ENCODE measurements at regions not wholly inside any gene's neighbourhood (a gene's known extent, or its start where the extent isn't known, plus 50 kb on each side); places are given as distances from the start of the nearest gene placed in this dataset.

DNA sequence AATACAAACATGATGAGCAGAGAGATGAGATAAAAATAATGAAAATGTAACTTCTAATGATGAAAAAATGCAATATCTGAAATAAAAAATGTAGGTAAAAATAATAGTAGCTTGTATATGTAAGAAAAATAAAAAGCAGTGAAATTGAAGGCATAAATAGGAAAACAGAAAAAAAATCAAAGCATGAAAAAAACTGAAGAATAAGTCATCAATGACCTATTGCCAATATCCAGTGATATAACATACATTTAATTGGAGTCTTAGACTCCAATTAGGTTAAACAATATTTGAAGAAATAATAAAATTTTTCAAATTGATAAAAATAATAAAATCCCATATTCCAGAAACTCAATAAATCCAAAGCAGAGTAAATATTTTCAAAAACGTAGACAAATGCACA is 114.0 kb upstream of the HDGFL1 start:
- Histone ChIP-seq H3K27me3 (ENCODE audit: control insufficient read depth, insufficient read depth, low read length) (no peaks in the 10 kb centered on the region), H3K36me3 (ENCODE audit: control insufficient read depth, insufficient read depth, low read length) (no peaks in the 10 kb centered on the region), H3K9me3 (ENCODE audit: control insufficient read depth, low read depth, low read length) (no peaks in the 10 kb centered on the region), H3K4me3 (ENCODE audit: low read length) (no peak overlapping the region), H3K27ac (ENCODE audit: low read length) (no peak overlapping the region), H3K4me1 (ENCODE audit: control insufficient read depth, insufficient read depth, low read length) (no peaks in the 10 kb centered on the region)
- WGBS (ENCODE audit: insufficient coverage, low lambda C conversion rate), result 100% methylated on average over 1 of the region's 1 CpG
- no peak for DNase-seq

GRCh38 chr6:22457996-22458395 is 111.4 kb upstream of the HDGFL1 start:
- DNase-seq, result no peak
- H3K9me3 ChIP-seq (ENCODE audit: control insufficient read depth, low read depth, low read length), result no peaks in the 10 kb centered on the region
- no peaks in the 10 kb centered on the region for H3K27me3 ChIP-seq (ENCODE audit: control insufficient read depth, insufficient read depth, low read length)
- no peak overlapping the region for H3K4me3 ChIP-seq (ENCODE audit: low read length)
- H3K36me3 ChIP-seq (ENCODE audit: control insufficient read depth, insufficient read depth, low read length), result no peaks in the 10 kb centered on the region
- no CpG with 5 or more reads among the region's 1 CpG for WGBS (ENCODE audit: insufficient coverage, low lambda C conversion rate)
- H3K27ac ChIP-seq (ENCODE audit: low read length), result no peak overlapping the region
- H3K4me1 ChIP-seq (ENCODE audit: control insufficient read depth, insufficient read depth, low read length), result no peaks in the 10 kb centered on the region

DNA sequence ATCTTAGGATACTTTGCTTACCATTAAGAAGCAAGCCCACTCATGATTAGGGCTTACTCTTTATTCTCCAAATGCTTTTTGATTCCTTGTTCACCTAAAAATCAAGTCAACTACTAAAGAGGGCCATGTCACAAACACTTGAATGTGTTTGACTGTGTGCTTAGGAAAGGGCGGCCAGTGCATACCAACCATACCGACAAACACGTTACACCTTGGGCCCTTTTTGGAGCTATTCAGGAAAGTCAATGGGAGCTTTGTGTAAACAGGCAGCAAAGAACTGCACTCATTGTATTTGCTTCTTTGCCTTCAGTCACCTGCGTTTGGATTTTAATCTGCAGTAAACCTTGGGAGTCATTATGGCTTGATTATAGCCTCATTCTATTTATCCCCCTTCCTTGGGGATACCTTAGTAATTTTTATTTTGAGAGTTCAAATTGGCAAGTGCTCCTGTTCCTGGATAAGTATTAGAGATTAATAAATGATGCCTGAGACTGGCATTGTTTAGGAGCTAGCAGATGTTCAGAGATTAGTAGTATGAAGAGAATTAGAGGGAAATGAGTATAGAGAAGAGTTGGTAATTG is 102.6 kb upstream of the HDGFL1 start:
- Histone ChIP-seq H3K9me3 (ENCODE audit: control insufficient read depth, low read depth, low read length) (no peaks in the 10 kb centered on the region), H3K27ac (ENCODE audit: low read length) (no peak overlapping the region), H3K4me3 (ENCODE audit: low read length) (no peak overlapping the region), H3K36me3 (ENCODE audit: control insufficient read depth, insufficient read depth, low read length) (no peaks in the 10 kb centered on the region), H3K27me3 (ENCODE audit: control insufficient read depth, insufficient read depth, low read length) (no peaks in the 10 kb centered on the region), H3K4me1 (ENCODE audit: control insufficient read depth, insufficient read depth, low read length) (peaks cover 2% of the 10 kb centered on the region)
- DNase-seq, result no peak
- WGBS (ENCODE audit: insufficient coverage, low lambda C conversion rate), result 83% methylated on average over 1 of the region's 4 CpGs

DNA sequence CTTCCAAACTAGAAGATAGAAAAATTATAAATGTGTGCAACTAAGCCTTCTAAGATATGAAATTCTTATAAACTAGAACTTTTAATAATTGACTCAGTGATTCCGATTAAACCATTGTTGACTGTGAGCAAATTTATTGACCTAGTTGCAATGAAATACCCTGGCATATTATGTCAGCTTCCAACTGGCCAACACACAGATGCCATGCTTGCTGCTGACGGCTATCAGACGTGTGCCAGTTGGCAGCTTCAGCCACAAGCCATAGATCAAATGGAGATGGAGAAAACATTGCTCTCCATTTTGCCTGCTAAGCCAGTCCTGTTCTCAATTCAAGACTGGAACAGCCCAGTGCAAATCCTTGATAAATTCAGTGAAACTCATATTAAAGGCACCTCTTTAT is 101.7 kb upstream of the HDGFL1 start:
- Histone ChIP-seq H3K9me3 (ENCODE audit: control insufficient read depth, low read depth, low read length) (no peaks in the 10 kb centered on the region), H3K4me1 (ENCODE audit: control insufficient read depth, insufficient read depth, low read length) (peaks cover 2% of the 10 kb centered on the region), H3K27me3 (ENCODE audit: control insufficient read depth, insufficient read depth, low read length) (no peaks in the 10 kb centered on the region), H3K36me3 (ENCODE audit: control insufficient read depth, insufficient read depth, low read length) (no peaks in the 10 kb centered on the region), H3K27ac (ENCODE audit: low read length) (no peak overlapping the region), H3K4me3 (ENCODE audit: low read length) (no peak overlapping the region)
- 100% methylated on average over 1 of the region's 3 CpGs for WGBS (ENCODE audit: insufficient coverage, low lambda C conversion rate)
- DNase-seq, result no peak

- peaks cover 2% of the 10 kb centered on the region for H3K4me1 ChIP-seq (ENCODE audit: control insufficient read depth, insufficient read depth, low read length)
- H3K9me3 ChIP-seq (ENCODE audit: control insufficient read depth, low read depth, low read length), result no peaks in the 10 kb centered on the region
- H3K27ac ChIP-seq (ENCODE audit: low read length), result no peak overlapping the region
- no CpG with 5 or more reads among the region's 2 CpGs for WGBS (ENCODE audit: insufficient coverage, low lambda C conversion rate)
- H3K36me3 ChIP-seq (ENCODE audit: control insufficient read depth, insufficient read depth, low read length), result no peaks in the 10 kb centered on the region
- no peak for DNase-seq
- H3K4me3 ChIP-seq (ENCODE audit: low read length), result no peak overlapping the region
- H3K27me3 ChIP-seq (ENCODE audit: control insufficient read depth, insufficient read depth, low read length), result no peaks in the 10 kb centered on the region
These were observed 101.0 kb upstream of the HDGFL1 start for GRCh38 chr6:22468256-22468965.

- WGBS (ENCODE audit: insufficient coverage, low lambda C conversion rate), result 100% methylated on average over 1 of the region's 7 CpGs
- no peaks in the 10 kb centered on the region for H3K9me3 ChIP-seq (ENCODE audit: control insufficient read depth, low read depth, low read length)
- no peak overlapping the region for H3K4me3 ChIP-seq (ENCODE audit: low read length)
- no peaks in the 10 kb centered on the region for H3K36me3 ChIP-seq (ENCODE audit: control insufficient read depth, insufficient read depth, low read length)
- no peak overlapping the region for H3K27ac ChIP-seq (ENCODE audit: low read length)
- DNase-seq, result no peak
- peaks cover 2% of the 10 kb centered on the region for H3K4me1 ChIP-seq (ENCODE audit: control insufficient read depth, insufficient read depth, low read length)
- H3K27me3 ChIP-seq (ENCODE audit: control insufficient read depth, insufficient read depth, low read length), result no peaks in the 10 kb centered on the region
These were observed 98.8 kb upstream of the HDGFL1 start for GRCh38 chr6:22470454-22471131.

DNA sequence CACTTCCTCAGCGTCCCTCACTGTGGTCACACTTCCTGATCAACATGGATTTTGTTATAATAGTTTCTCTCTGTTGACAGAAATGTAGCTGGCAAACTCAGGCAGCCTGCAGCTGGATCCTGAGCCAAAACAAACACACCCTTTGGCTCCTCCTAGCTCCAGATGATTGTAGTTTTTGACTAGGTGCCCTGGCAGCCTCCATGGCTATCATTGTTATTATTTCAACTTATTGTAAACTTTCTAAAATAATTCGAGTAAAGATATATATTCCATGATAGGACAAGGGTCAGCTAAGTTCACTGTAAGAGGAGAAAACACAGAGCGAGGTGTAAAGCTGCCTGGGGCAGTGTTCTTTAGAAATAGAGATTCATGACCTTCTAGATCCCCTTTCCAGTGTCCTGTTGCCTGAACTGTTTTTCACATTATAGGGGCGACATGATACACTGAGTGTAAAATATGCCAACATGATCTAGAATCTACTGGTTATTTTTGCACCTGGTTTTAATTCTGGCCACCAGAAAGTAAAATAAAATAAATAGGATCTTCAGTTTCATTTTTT is 98.2 kb upstream of the HDGFL1 start:
- Histone ChIP-seq H3K4me3 (ENCODE audit: low read length) (no peak overlapping the region), H3K9me3 (ENCODE audit: control insufficient read depth, low read depth, low read length) (no peaks in the 10 kb centered on the region), H3K27me3 (ENCODE audit: control insufficient read depth, insufficient read depth, low read length) (no peaks in the 10 kb centered on the region), H3K27ac (ENCODE audit: low read length) (no peak overlapping the region), H3K36me3 (ENCODE audit: control insufficient read depth, insufficient read depth, low read length) (no peaks in the 10 kb centered on the region), H3K4me1 (ENCODE audit: control insufficient read depth, insufficient read depth, low read length) (peaks cover 2% of the 10 kb centered on the region)
- DNase-seq, result peak; percentile 15 to 51
- 60% methylated on average over 1 of the region's 4 CpGs for WGBS (ENCODE audit: insufficient coverage, low lambda C conversion rate)

DNA sequence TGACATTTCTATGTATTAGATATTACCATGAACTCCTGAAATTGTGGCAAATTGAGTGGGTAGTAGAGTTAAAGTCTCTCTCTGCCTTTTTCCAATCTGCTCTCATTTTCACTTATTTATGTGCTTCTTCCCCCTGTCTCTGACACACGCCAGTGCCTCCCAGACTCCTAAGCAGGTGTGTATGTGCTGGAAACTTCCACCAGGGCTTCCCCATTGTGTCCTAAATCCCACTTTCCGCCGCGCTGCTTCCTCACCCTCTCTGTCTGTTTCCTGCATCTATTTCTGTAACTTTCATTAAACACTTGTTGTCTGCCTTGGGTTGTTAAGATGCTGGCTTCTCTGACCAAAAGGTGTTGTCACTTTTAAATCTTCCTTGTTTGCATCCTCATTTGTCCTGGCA is 97.6 kb upstream of the HDGFL1 start:
- WGBS (ENCODE audit: insufficient coverage, low lambda C conversion rate), result no CpG with 5 or more reads among the region's 4 CpGs
- no peak for DNase-seq
- H3K4me1 ChIP-seq (ENCODE audit: control insufficient read depth, insufficient read depth, low read length), result peaks cover 2% of the 10 kb centered on the region
- H3K4me3 ChIP-seq (ENCODE audit: low read length), result no peak overlapping the region
- no peak overlapping the region for H3K27ac ChIP-seq (ENCODE audit: low read length)
- H3K9me3 ChIP-seq (ENCODE audit: control insufficient read depth, low read depth, low read length), result no peaks in the 10 kb centered on the region
- no peaks in the 10 kb centered on the region for H3K36me3 ChIP-seq (ENCODE audit: control insufficient read depth, insufficient read depth, low read length)
- H3K27me3 ChIP-seq (ENCODE audit: control insufficient read depth, insufficient read depth, low read length), result no peaks in the 10 kb centered on the region

- Histone ChIP-seq H3K4me1 (ENCODE audit: control insufficient read depth, insufficient read depth, low read length) (peaks cover 2% of the 10 kb centered on the region), H3K27me3 (ENCODE audit: control insufficient read depth, insufficient read depth, low read length) (no peaks in the 10 kb centered on the region), H3K4me3 (ENCODE audit: low read length) (no peak overlapping the region), H3K9me3 (ENCODE audit: control insufficient read depth, low read depth, low read length) (no peaks in the 10 kb centered on the region), H3K27ac (ENCODE audit: low read length) (no peak overlapping the region), H3K36me3 (ENCODE audit: control insufficient read depth, insufficient read depth, low read length) (no peaks in the 10 kb centered on the region)
- no peak for DNase-seq
- WGBS (ENCODE audit: insufficient coverage, low lambda C conversion rate), result no CpG with 5 or more reads among the region's 7 CpGs
These were observed 95.2 kb upstream of the HDGFL1 start for GRCh38 chr6:22473991-22474682.

DNA sequence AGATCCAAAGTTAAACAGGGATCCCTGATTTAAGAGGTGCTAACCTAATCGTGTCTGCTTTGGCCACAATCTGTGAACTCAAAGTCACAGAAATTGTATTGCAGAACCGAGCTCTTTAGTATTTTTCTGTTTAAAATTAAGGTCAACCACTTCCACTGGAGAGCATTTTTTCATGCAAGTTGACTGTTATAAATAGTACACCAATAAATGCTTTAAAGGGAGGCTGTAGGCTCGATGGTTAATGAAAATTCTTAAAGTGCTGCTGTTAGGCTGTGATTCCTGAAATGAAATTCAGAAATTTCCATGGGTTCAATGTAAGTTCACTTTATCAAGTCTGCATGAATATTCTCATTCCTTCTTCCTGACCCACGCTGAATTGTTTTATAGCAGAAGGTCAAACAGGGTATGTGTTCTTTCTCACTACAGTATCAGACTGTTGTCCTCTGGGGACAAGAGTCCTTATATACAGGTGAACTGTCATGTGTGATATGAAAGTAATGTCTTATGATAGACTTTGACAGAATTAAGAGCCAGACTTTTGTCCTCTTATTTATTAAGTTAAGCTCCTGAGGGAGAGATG is 92.5 kb upstream of the HDGFL1 start:
- WGBS (ENCODE audit: insufficient coverage, low lambda C conversion rate), result 33% methylated on average over 1 of the region's 4 CpGs
- H3K36me3 ChIP-seq (ENCODE audit: control insufficient read depth, insufficient read depth, low read length), result no peaks in the 10 kb centered on the region
- no peaks in the 10 kb centered on the region for H3K27me3 ChIP-seq (ENCODE audit: control insufficient read depth, insufficient read depth, low read length)
- no peak overlapping the region for H3K4me3 ChIP-seq (ENCODE audit: low read length)
- no peaks in the 10 kb centered on the region for H3K4me1 ChIP-seq (ENCODE audit: control insufficient read depth, insufficient read depth, low read length)
- DNase-seq, result no peak
- H3K27ac ChIP-seq (ENCODE audit: low read length), result no peak overlapping the region
- no peaks in the 10 kb centered on the region for H3K9me3 ChIP-seq (ENCODE audit: control insufficient read depth, low read depth, low read length)

All from large intestine (tissue), 3 donors.